Fibroblast of the aortic adventitia (primary cell): ENCODE measurements at regions not wholly inside any gene's neighbourhood (a gene's known extent, or its start where the extent isn't known, plus 50 kb on each side); places are given as distances from the start of the nearest gene placed in this dataset.

Experiments used
- DNase-seq: peaks from one replicate; pipeline ENCODE4 v3.0.0-alpha.2; 2010; ENCODE audit warnings: low read depth
- H3K4me3 ChIP-seq: 2 replicates; pipeline ENCODE4 v1.5.1; 2011; ENCODE audit warnings: low read depth, mild to moderate bottlenecking, control low read depth, low read length, moderate library complexity
- CTCF ChIP-seq: IDR thresholded peaks from 2 replicates; pipeline ENCODE4 v1.5.1; 2011; ENCODE audit warnings: mild to moderate bottlenecking, low read length, control low read depth, inconsistent platforms; ENCODE audit not compliant: insufficient read depth

GRCh38 chr1:115545791-115546733, 95.7 kb upstream of the VANGL1 start:
- no peak overlapping the region for H3K4me3 ChIP-seq
- peak; percentile 72 for TF ChIP-seq CTCF

GRCh38 chr1:115545096-115545720, 96.6 kb upstream of the VANGL1 start:
- DNase-seq: no peak
- no peak for TF ChIP-seq CTCF
- H3K4me3 ChIP-seq: no peak overlapping the region

More at GRCh38 chr1:115545791-115546733, 95.7 kb upstream of the VANGL1 start:
- peak; percentile 92 for DNase-seq

- TF ChIP-seq CTCF: no peak
- DNase-seq: peak; percentile 75
- no peak overlapping the region for H3K4me3 ChIP-seq
Measured at GRCh38 chr1:115544131-115544530, 97.6 kb upstream of the VANGL1 start.

GRCh38 chr1:115543247-115543646, 98.5 kb upstream of the VANGL1 start:
- TF ChIP-seq CTCF: no peak
- H3K4me3 ChIP-seq: no peak overlapping the region
- DNase-seq: no peak

GRCh38 chr1:115539736-115540135, 102.0 kb upstream of the VANGL1 start:
- peak; percentile 53 for DNase-seq
- TF ChIP-seq CTCF: no peak
- no peak overlapping the region for H3K4me3 ChIP-seq

GRCh38 chr1:115539061-115539460, 102.7 kb upstream of the VANGL1 start:
- DNase-seq: peak; percentile 52
- no peak overlapping the region for H3K4me3 ChIP-seq
- TF ChIP-seq CTCF: no peak
